ENCODE measurements at regions not wholly inside any gene's neighbourhood (a gene's known extent, or its start where the extent isn't known, plus 50 kb on each side); places are given as distances from the start of the nearest gene placed in this dataset.

GRCh38 chr10:88178758-88179157, 315.3 kb downstream of the PTEN start:
- Histone ChIP-seq H3K4me2 (ENCODE audit: control insufficient read depth, extremely low read depth, insufficient read depth, low read depth, low read length) (no peak overlapping the region), H3K79me2 (ENCODE audit: control insufficient read depth, insufficient read depth, low read length) (no peaks in the 10 kb centered on the region), H3K36me3 (ENCODE audit: control insufficient read depth in 2 of 2, extremely low read depth in 1 of 2, insufficient read depth in 2 of 2, low read length in 2 of 2) (no peaks in the 10 kb centered on the region), H3K9me1 (ENCODE audit: control insufficient read depth, extremely low read depth, insufficient read depth, low read length) (no peaks in the 10 kb centered on the region), H3K27me3 (ENCODE audit: control insufficient read depth, extremely low read depth, insufficient read depth, low read length) (no peaks in the 10 kb centered on the region), H3K27ac (ENCODE audit: control insufficient read depth, insufficient read depth, low read length) (no peak overlapping the region), H4K20me1 (ENCODE audit: control insufficient read depth, extremely low read depth, insufficient read depth, low read length) (no peaks in the 10 kb centered on the region), H2AFZ (ENCODE audit: control insufficient read depth, low read length) (no peak overlapping the region), H3K4me3 (ENCODE audit: control insufficient read depth in 2 of 3, extremely low read depth in 1 of 3, insufficient read depth in 2 of 3, low read depth in 1 of 3, low read length in 3 of 3) (no peak overlapping the region), H3K9me3 (ENCODE audit: control insufficient read depth, low read depth, low read length) (no peaks in the 10 kb centered on the region), H3K9ac (ENCODE audit: control insufficient read depth, extremely low read depth, insufficient read depth, low read length) (no peak overlapping the region), H3K4me1 (ENCODE audit: control insufficient read depth, extremely low read depth, insufficient read depth, low read length) (no peaks in the 10 kb centered on the region)
- TF ChIP-seq CTCF (optimal IDR thresholded peaks at IDR 0.05 in 1 of 3, IDR thresholded peaks at IDR 0.05 in 1 of 3, conservative IDR thresholded peaks at IDR 0.05 in 1 of 3; ENCODE audit: extremely low read depth in 1 of 3, insufficient read depth in 2 of 3, low read length in 3 of 3) (no peak), EZH2 (IDR thresholded peaks at IDR 0.05; ENCODE audit: low read length) (no peak)
- FAIRE-seq (no peak), DNase-seq (ENCODE audit: low read depth, low spot score) (no peak)
- dilution Hi-C loops (cut with MboI; ENCODE audit: extremely low pct_ligation_motif_present, low sequenced_read_pairs) = no loop called here

GRCh38 chr10:88179831-88180230, 316.4 kb downstream of the PTEN start:
- dilution Hi-C loops (cut with MboI; ENCODE audit: extremely low pct_ligation_motif_present, low sequenced_read_pairs) = no loop called here
- Histone ChIP-seq H3K27ac (ENCODE audit: control insufficient read depth, insufficient read depth, low read length) (no peak overlapping the region), H3K4me2 (ENCODE audit: control insufficient read depth, extremely low read depth, insufficient read depth, low read depth, low read length) (no peak overlapping the region), H3K9ac (ENCODE audit: control insufficient read depth, extremely low read depth, insufficient read depth, low read length) (no peak overlapping the region), H3K4me1 (ENCODE audit: control insufficient read depth, extremely low read depth, insufficient read depth, low read length) (no peaks in the 10 kb centered on the region), H2AFZ (ENCODE audit: control insufficient read depth, low read length) (no peak overlapping the region), H3K9me1 (ENCODE audit: control insufficient read depth, extremely low read depth, insufficient read depth, low read length) (no peaks in the 10 kb centered on the region), H4K20me1 (ENCODE audit: control insufficient read depth, extremely low read depth, insufficient read depth, low read length) (no peaks in the 10 kb centered on the region), H3K4me3 (ENCODE audit: control insufficient read depth in 2 of 3, extremely low read depth in 1 of 3, insufficient read depth in 2 of 3, low read depth in 1 of 3, low read length in 3 of 3) (no peak overlapping the region), H3K36me3 (ENCODE audit: control insufficient read depth in 2 of 2, extremely low read depth in 1 of 2, insufficient read depth in 2 of 2, low read length in 2 of 2) (no peaks in the 10 kb centered on the region), H3K79me2 (ENCODE audit: control insufficient read depth, insufficient read depth, low read length) (no peaks in the 10 kb centered on the region), H3K27me3 (ENCODE audit: control insufficient read depth, extremely low read depth, insufficient read depth, low read length) (no peaks in the 10 kb centered on the region), H3K9me3 (ENCODE audit: control insufficient read depth, low read depth, low read length) (no peaks in the 10 kb centered on the region)
- FAIRE-seq (no peak), DNase-seq (ENCODE audit: low read depth, low spot score) (no peak)
- TF ChIP-seq EZH2 (IDR thresholded peaks at IDR 0.05; ENCODE audit: low read length) (no peak), CTCF (optimal IDR thresholded peaks at IDR 0.05 in 1 of 3, IDR thresholded peaks at IDR 0.05 in 1 of 3, conservative IDR thresholded peaks at IDR 0.05 in 1 of 3; ENCODE audit: extremely low read depth in 1 of 3, insufficient read depth in 2 of 3, low read length in 3 of 3) (no peak)
